SU-DHL-6 (cell line): ENCODE measurements at regions not wholly inside any gene's neighbourhood (a gene's known extent, or its start where the extent isn't known, plus 50 kb on each side); places are given as distances from the start of the nearest gene placed in this dataset.

Source experiments
- EZH2phosphoT487 ChIP-seq: fragments of 200-600 bp; sonication (generic), shearing (Covaris generic); conservative IDR thresholded peaks from 2 replicates; pipeline ENCODE4 v1.6.1; 2018; ENCODE audit warnings: mild to moderate bottlenecking, antibody characterized with exemption, low read length, moderate library complexity, mixed read lengths
- TF ChIP-seq, protein P1 (sequence below): fragments of 200-600 bp; sonication (generic); IDR thresholded peaks from one replicate; pipeline ENCODE4 v1.5.1; 2017; ENCODE audit warnings: antibody characterized with exemption, mild to moderate bottlenecking, low read length, moderate library complexity; ENCODE audit not compliant: insufficient read depth, poor library complexity, severe bottlenecking

- TF ChIP-seq, protein P1, sequence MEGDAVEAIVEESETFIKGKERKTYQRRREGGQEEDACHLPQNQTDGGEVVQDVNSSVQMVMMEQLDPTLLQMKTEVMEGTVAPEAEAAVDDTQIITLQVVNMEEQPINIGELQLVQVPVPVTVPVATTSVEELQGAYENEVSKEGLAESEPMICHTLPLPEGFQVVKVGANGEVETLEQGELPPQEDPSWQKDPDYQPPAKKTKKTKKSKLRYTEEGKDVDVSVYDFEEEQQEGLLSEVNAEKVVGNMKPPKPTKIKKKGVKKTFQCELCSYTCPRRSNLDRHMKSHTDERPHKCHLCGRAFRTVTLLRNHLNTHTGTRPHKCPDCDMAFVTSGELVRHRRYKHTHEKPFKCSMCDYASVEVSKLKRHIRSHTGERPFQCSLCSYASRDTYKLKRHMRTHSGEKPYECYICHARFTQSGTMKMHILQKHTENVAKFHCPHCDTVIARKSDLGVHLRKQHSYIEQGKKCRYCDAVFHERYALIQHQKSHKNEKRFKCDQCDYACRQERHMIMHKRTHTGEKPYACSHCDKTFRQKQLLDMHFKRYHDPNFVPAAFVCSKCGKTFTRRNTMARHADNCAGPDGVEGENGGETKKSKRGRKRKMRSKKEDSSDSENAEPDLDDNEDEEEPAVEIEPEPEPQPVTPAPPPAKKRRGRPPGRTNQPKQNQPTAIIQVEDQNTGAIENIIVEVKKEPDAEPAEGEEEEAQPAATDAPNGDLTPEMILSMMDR: no peak
- TF ChIP-seq EZH2phosphoT487: no peak
Observed at GRCh38 chr5:6096101-6096500, 282.2 kb downstream of the MED10 start.
